Duodenal mucosa (tissue), 2 donors: ENCODE measurements at regions not wholly inside any gene's neighbourhood (a gene's known extent, or its start where the extent isn't known, plus 50 kb on each side); places are given as distances from the start of the nearest gene placed in this dataset.

Experiments
- H3K27ac ChIP-seq: one replicate; pipeline ENCODE4 v1.7.0; 2013; ENCODE audit warnings: low read depth, low read length
- H3K27me3 ChIP-seq, 2 donors: one replicate each; pipeline ENCODE4 v1.7.0; 2013; ENCODE audit warnings: low read length in 2 of 2, control low read depth in 1 of 2; ENCODE audit not compliant: insufficient read depth in 2 of 2, control insufficient read depth in 1 of 2
- H3K36me3 ChIP-seq, 2 donors: one replicate each; pipeline ENCODE4 v1.7.0; 2013; ENCODE audit warnings: low read length in 2 of 2, control low read depth in 1 of 2; ENCODE audit not compliant: insufficient read depth in 2 of 2, control insufficient read depth in 1 of 2
- H3K4me1 ChIP-seq, 2 donors: one replicate each; pipeline ENCODE4 v1.7.0; 2013; ENCODE audit warnings: low read length in 2 of 2, control low read depth in 1 of 2; ENCODE audit not compliant: insufficient read depth in 2 of 2, control insufficient read depth in 1 of 2
- H3K4me3 ChIP-seq, 2 donors: one replicate each; pipeline ENCODE4 v1.7.0; 2013; ENCODE audit warnings: low read length in 2 of 2, low read depth in 1 of 2
- H3K9ac ChIP-seq, 2 donors: one replicate each; pipeline ENCODE4 v1.7.0; 2013; ENCODE audit warnings: low read length in 2 of 2, low read depth in 1 of 2
- H3K9me3 ChIP-seq, 2 donors: one replicate each; pipeline ENCODE4 v1.7.0; 2013; ENCODE audit warnings: low read length in 2 of 2, control low read depth in 1 of 2; ENCODE audit not compliant: control insufficient read depth in 1 of 2

DNA sequence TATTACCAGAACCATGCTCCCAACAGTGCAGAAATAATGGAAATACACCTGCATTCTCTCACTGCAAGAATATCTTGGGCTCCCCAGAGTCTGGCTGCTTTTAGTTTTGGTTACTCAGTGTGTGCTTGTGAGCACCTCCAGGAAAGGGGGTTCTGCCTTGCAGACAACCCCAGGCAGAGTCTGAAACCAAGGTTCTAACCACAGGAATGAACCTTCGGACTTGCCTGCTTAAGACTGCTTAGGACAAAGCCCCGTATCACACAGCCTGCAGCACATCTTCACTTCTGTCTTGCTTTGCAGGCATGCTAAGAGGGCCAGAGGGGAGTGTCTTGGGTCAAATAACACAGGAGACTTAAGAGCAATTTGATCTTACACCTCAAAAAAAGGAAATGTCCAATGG lies 94.8 kb upstream of the SPATA31C2 start:
- no peak overlapping the region for H3K9ac ChIP-seq
- no peaks in the 10 kb centered on the region for H3K9me3 ChIP-seq
- no peak overlapping the region for H3K27ac ChIP-seq
- no peaks in the 10 kb centered on the region for H3K27me3 ChIP-seq
- H3K36me3 ChIP-seq: no peaks in the 10 kb centered on the region
- H3K4me3 ChIP-seq: no peak overlapping the region
- H3K4me1 ChIP-seq: no peaks in the 10 kb centered on the region

DNA sequence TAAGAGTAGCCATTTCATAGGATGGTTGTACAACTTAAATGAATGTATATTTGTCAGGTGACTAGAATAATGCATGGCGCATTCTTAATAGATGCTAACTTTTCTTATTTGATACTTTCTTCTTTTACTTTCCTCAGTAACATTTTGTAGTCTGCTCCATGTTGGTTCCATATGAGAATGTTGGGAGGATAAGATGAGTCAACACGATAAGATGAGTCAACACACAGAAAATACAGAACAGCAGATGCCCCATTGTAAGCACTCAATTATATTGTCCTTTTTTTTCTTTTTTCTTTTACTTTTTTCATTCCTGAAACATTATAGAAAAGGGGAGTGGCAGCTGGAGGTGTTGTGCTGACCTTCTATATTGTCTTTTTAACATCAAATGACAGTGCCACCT lies 92.3 kb upstream of the SPATA31C2 start:
- H3K4me3 ChIP-seq: no peak overlapping the region
- H3K36me3 ChIP-seq: no peaks in the 10 kb centered on the region
- H3K27ac ChIP-seq: no peak overlapping the region
- no peaks in the 10 kb centered on the region for H3K27me3 ChIP-seq
- no peak overlapping the region for H3K9ac ChIP-seq
- no peaks in the 10 kb centered on the region for H3K4me1 ChIP-seq
- H3K9me3 ChIP-seq: no peaks in the 10 kb centered on the region

DNA sequence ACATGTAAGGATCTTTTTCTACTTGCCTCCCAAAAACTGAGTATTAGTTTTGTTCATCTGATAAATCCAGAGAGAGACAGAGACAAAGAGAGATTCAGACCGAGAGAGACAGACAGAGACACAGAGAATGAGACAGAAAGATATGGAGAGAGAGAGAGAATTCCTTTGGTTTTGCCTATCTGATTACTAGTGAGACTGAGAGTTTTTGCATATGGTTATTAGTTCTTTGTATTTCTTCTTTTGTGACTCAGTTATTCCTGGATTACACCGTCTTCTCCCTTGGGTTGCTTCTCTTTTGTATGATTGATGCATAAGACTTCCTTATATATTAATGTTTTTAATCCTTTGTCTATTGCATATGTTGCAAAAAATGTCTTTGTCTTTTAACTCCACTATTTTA lies 91.2 kb upstream of the SPATA31C2 start:
- Histone ChIP-seq H3K27me3 (no peaks in the 10 kb centered on the region), H3K9me3 (no peaks in the 10 kb centered on the region), H3K4me1 (no peaks in the 10 kb centered on the region), H3K36me3 (no peaks in the 10 kb centered on the region), H3K9ac (no peak overlapping the region), H3K27ac (no peak overlapping the region), H3K4me3 (no peak overlapping the region)

DNA sequence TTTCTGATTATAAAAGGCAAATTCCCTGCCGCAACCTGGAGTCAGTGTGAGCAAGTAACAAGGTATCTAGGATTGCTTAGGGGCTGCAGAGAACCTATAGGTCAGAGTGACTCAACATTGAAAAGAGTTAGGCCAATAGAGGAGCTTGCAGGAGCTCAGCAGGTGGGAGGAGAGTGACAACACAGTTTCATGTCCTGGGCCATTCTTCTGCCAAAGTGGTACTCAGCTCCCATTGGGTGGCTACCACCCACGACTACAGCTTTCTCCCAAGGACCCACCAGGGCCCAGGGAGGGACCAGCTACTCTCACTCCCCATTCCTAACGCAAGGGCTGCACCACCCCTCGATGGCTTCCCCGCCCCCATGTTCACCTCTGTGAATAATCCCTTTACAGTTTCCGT lies 86.7 kb upstream of the SPATA31C2 start:
- Histone ChIP-seq H3K36me3 (no peaks in the 10 kb centered on the region), H3K4me1 (no peaks in the 10 kb centered on the region), H3K27me3 (no peaks in the 10 kb centered on the region)

DNA sequence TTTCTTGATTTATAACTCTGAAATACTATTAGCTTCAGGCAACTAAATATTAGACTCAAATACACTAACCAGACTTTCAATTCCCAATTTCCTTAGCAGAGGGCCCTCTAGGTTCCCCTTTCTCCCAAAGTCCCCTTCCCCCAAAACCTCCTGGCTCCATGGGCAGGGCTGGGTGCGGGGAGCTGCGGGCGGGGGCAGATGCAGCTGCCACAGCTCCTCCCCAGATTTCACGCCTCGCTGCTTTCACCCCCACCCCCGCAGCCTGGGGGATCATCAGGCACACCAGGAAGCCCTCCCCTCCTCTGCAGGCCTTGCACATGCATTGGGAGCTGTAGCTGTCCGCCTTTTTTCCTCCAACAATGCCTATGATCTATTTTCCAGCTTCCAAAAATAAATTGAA lies 82.8 kb upstream of the SPATA31C2 start:
- Histone ChIP-seq H3K9ac (no peak overlapping the region), H3K27me3 (no peaks in the 10 kb centered on the region), H3K27ac (no peak overlapping the region), H3K9me3 (no peaks in the 10 kb centered on the region), H3K36me3 (no peaks in the 10 kb centered on the region), H3K4me3 (no peak overlapping the region), H3K4me1 (no peaks in the 10 kb centered on the region)

More for the DNA sequence above, 86.7 kb upstream of the SPATA31C2 start:
- Histone ChIP-seq H3K9ac (no peak overlapping the region), H3K4me3 (no peak overlapping the region), H3K27ac (no peak overlapping the region), H3K9me3 (no peaks in the 10 kb centered on the region)

DNA sequence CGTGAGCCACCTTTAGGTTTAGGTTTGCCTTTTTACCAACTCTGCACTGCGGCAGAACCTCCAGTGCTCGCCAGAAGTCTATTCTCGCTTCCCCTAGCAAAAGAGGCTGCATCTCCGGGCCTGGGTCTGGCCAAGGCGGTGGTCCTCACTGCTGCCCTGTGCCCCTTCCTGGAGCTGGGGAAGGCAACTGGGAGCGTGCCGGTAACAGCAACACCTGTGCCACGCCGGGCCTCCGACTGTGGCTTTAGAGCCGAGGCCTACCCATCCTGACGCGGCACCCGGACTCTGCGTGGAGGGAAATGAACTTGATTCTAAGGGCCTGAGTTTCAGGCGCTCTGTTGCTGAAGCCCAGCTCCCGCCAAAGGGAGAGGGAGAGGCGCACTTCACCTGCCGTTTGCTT lies 82.4 kb upstream of the SPATA31C2 start:
- Histone ChIP-seq H3K36me3 (no peaks in the 10 kb centered on the region), H3K9ac (no peak overlapping the region), H3K27me3 (no peaks in the 10 kb centered on the region), H3K4me3 (no peak overlapping the region), H3K9me3 (no peaks in the 10 kb centered on the region), H3K4me1 (no peaks in the 10 kb centered on the region), H3K27ac (no peak overlapping the region)

DNA sequence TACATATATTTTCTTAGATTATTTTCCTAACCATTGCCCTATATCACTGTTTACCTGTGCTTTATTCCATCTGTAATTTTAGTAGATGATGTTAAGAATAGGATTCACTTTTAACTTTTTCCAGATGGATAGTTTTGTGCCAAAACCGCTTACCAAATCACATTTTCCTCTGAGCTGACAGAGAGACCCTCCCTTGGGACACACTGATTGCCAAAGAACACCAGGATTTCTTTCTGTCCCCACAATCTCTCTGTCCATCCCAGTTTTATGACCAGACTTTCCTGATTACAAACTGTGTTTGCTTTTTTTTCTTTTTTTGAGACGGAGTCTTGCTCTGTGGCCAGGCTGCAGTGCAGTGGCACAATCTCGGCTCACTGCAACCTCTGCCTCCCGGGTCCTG lies 81.3 kb upstream of the SPATA31C2 start:
- H3K4me1 ChIP-seq: no peaks in the 10 kb centered on the region

DNA sequence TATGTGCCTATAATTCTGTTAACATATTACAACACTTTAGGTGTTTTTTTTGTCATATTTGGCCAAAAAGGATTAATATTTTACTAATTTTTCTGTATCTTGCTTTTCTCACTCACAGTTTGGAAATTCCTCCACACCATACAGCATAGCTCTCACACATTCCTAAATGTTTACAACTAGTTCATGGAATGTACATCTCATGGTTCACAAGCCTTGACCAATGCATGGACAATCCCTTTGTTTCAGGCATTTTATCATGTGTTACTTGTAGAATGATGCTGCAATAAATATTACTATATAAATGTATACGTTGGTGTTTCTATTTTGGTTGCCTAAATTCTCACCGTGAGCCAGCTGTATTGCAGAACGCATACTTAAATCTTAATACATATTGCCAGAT lies 80.5 kb upstream of the SPATA31C2 start:
- Histone ChIP-seq H3K9ac (no peak overlapping the region), H3K36me3 (no peaks in the 10 kb centered on the region), H3K27ac (no peak overlapping the region), H3K4me3 (no peak overlapping the region), H3K27me3 (no peaks in the 10 kb centered on the region), H3K9me3 (no peaks in the 10 kb centered on the region), H3K4me1 (no peaks in the 10 kb centered on the region)

More for the DNA sequence above, 81.3 kb upstream of the SPATA31C2 start:
- no peak overlapping the region for H3K9ac ChIP-seq
- no peaks in the 10 kb centered on the region for H3K9me3 ChIP-seq
- H3K36me3 ChIP-seq: no peaks in the 10 kb centered on the region
- H3K4me3 ChIP-seq: no peak overlapping the region
- H3K27ac ChIP-seq: no peak overlapping the region
- H3K27me3 ChIP-seq: no peaks in the 10 kb centered on the region

DNA sequence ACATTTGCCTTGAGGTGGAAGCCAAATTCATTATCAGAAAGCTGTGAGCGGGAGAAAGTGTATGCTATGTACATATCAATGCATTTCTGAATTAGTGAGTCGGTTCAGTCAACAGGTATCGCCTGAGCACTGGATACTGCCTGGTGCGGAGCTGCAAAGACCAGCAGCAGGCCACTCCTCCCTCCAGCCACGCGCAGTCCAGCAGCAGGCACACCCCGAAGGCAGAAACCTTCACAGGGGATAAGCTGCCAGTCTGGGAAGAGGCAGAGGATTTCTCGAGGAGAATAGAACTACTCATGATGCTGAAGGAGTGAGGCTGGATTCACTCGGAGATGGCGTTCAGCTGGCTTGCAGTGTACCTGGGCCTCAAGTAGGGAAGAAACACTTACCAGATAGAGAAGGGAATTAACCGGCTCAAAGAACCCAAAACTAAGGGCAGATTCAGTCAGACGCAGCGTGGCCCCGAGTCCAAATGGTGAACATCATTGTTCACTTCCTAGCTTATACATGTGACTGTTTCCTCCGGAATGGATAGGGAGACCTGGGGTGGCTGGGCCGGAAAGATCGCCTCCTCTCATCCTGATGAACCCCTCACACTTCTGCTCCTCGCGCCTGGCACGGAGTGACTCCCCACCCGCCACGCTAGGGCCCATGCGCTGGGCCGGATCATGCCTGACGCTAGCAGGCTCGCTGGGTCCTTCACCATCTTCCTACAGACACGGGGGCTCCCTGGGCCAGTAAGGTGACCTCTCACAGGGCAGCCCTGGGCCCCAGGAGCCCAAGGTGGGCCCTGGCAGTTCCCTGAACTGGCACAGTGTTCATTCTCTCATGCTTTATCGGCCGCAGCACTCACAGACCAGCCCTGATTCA lies 78.1 kb upstream of the SPATA31C2 start:
- Histone ChIP-seq H3K4me3 (no peak overlapping the region), H3K4me1 (no peaks in the 10 kb centered on the region), H3K27me3 (no peaks in the 10 kb centered on the region), H3K9me3 (no peaks in the 10 kb centered on the region), H3K36me3 (no peaks in the 10 kb centered on the region), H3K9ac (no peak overlapping the region), H3K27ac (no peak overlapping the region)

DNA sequence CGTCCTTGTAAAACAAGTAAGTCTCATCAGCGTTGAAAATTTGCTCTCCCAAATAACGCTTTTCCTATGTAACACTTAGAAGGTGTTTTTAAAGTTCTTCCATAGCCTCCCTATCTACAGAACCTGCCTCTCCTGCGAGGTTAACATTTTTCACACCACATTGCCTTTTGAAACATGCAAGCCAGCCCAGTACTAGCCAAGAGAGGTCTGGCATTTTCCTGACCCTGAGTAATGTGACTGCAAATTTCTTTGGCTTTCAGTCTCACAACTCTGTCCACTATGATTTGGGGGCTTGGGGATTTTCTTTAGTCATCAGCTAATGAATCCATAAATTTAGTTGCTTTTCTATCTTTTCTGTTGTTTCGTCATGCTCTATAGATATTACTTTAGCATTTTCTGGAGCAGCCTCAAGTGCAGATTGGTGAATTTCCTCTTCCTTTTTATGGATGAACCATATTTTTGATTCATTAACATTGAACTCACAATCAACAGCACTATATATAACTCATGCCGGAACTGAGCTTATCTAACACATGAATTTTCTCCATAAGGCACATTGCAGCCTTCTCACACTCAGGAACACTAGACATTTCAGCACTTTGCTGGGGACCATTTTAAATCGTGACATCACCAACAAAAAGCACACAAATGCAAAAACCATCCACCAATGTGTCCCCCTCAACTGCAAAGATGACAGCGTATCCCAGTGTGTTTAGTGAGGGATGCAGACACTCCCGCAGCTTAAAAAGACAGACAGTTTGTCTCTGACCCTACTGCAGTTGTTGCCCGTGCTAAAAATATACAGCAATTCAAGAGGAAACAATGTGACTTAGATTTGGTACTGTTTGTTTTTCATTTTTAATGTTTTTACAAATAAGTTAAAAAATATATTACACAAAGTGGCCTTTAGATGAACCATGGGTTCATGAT lies 77.2 kb upstream of the SPATA31C2 start:
- H3K4me1 ChIP-seq: no peaks in the 10 kb centered on the region
- no peak overlapping the region for H3K4me3 ChIP-seq
- H3K27me3 ChIP-seq: no peaks in the 10 kb centered on the region
- no peak overlapping the region for H3K27ac ChIP-seq
- H3K9me3 ChIP-seq: no peaks in the 10 kb centered on the region
- H3K36me3 ChIP-seq: no peaks in the 10 kb centered on the region
- no peak overlapping the region for H3K9ac ChIP-seq
